Ovary (tissue), 7 donors: ENCODE measurements at regions not wholly inside any gene's neighbourhood (a gene's known extent, or its start where the extent isn't known, plus 50 kb on each side); places are given as distances from the start of the nearest gene placed in this dataset.

Source experiments
- DNase-seq, 5 donors: peaks; one replicate each; pipeline ENCODE4 v3.0.0-alpha.2; 2019 to 2020
- H3K27ac ChIP-seq, 2 donors: fragments of 200-600 bp; one replicate each; pipeline versions ENCODE4 v1.5.1 to v1.8.0; 2019 to 2022
- H3K27me3 ChIP-seq: fragments of 200-600 bp; one replicate; pipeline ENCODE4 v1.8.0; 2022
- H3K36me3 ChIP-seq: fragments of 200-600 bp; sonication (generic); one replicate; pipeline ENCODE4 v1.5.1; 2019
- H3K4me1 ChIP-seq: one replicate; pipeline ENCODE4 v1.8.1; 2013; ENCODE audit warnings: mild to moderate bottlenecking, moderate library complexity; ENCODE audit not compliant: insufficient read depth
- H3K4me3 ChIP-seq: fragments of 200-600 bp; sonication (generic); one replicate; pipeline ENCODE4 v1.5.1; 2017
- H3K9me3 ChIP-seq, 2 donors: fragments of 200-600 bp in 1 of 2; sonication (generic) in 1 of 2; one replicate each; pipeline versions ENCODE4 v1.5.1 to v1.8.1; 2013 to 2019; ENCODE audit warnings: mild to moderate bottlenecking in 1 of 2, moderate library complexity in 1 of 2
- EP300 ChIP-seq: sonication (generic); formaldehyde crosslinking; IDR thresholded peaks from one replicate; pipeline ENCODE4 v1.6.1; 2017; ENCODE audit warnings: antibody characterized with exemption
- POLR2A ChIP-seq: fragments of 450-650 bp; IDR thresholded peaks from one replicate; pipeline ENCODE4 v1.6.1; 2017; ENCODE audit warnings: antibody characterized with exemption, mild to moderate bottlenecking, moderate library complexity
- WGBS, 3 donors: extraction: QIAGEN DNeasy Blood & Tissue Kit in 1 of 3; methylation state at CpG; one replicate each; pipeline versions ENCODE4 v1.1.5 to v1.1.7; 2013 to 2017; 5-methylcytosine and 5-hydroxymethylcytosine counted together
- intact Hi-C, 4 donors: fragments of 100-400 bp; cut with DNase I; formaldehyde crosslinking; loops; one replicate each; pipeline versions ENCODE4 v1.11.0 to v1.15.1; 2022 to 2023
- TF ChIP-seq, protein P1 (sequence below), 3 donors: fragments of 450-650 bp in 2 of 3; fragments of 200-600 bp in 1 of 3; IDR thresholded peaks; one replicate each; pipeline versions ENCODE4 v1.5.1 to v1.8.0; 2016 to 2022; ENCODE audit warnings: antibody characterized with exemption in 3 of 3, mild to moderate bottlenecking in 1 of 3
- donor health status: DM: no; HTN: no; CAD: no; lungs with moderate emphysema.
- donor health status: DM: no; HTN: no; CAD: no.
- donor health status: Bipolar disorder and iron deficiency.
- donor health status: DM: no; HTN: no; CAD: no.
- donor health status: DM: yes; HTN: yes; CAD: no.

DNA sequence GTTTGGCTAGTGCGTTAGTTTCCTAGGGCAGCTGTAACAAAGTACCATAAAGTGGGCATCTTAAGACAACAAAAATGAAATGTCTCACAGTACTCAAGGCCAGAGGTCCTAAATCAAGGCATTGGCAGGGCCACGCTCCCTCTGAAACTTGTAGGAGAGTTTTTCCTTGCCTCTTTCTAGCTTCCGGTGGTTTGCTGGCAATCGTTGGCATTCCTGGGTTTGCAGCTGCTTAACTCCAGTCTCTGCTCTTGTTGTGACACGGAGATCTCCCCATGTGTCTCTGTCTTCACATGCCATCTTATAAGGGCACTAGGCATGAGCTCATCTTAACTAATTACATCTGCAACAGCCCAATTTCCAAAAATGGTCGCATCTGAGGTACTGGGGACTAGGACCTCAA lies 362.0 kb upstream of the BOD1L1 start:
- WGBS, 3 donors = 64 to 70% (median 67%) methylated on average over 6 of the region's 6 CpGs
- Histone ChIP-seq H3K36me3 (no peaks in the 10 kb centered on the region), H3K9me3 (no peaks in the 10 kb centered on the region), H3K27me3 (no peaks in the 10 kb centered on the region), H3K4me1 (no peaks in the 10 kb centered on the region), H3K27ac (no peak overlapping the region), H3K4me3 (no peak overlapping the region)
- DNase-seq = no peak
- intact Hi-C loops = no loop called here
- no peak for TF ChIP-seq EP300
- TF ChIP-seq, protein P1, sequence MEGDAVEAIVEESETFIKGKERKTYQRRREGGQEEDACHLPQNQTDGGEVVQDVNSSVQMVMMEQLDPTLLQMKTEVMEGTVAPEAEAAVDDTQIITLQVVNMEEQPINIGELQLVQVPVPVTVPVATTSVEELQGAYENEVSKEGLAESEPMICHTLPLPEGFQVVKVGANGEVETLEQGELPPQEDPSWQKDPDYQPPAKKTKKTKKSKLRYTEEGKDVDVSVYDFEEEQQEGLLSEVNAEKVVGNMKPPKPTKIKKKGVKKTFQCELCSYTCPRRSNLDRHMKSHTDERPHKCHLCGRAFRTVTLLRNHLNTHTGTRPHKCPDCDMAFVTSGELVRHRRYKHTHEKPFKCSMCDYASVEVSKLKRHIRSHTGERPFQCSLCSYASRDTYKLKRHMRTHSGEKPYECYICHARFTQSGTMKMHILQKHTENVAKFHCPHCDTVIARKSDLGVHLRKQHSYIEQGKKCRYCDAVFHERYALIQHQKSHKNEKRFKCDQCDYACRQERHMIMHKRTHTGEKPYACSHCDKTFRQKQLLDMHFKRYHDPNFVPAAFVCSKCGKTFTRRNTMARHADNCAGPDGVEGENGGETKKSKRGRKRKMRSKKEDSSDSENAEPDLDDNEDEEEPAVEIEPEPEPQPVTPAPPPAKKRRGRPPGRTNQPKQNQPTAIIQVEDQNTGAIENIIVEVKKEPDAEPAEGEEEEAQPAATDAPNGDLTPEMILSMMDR (IDR thresholded peaks at IDR 0.05) = no peak
- TF ChIP-seq POLR2A = no peak

DNA sequence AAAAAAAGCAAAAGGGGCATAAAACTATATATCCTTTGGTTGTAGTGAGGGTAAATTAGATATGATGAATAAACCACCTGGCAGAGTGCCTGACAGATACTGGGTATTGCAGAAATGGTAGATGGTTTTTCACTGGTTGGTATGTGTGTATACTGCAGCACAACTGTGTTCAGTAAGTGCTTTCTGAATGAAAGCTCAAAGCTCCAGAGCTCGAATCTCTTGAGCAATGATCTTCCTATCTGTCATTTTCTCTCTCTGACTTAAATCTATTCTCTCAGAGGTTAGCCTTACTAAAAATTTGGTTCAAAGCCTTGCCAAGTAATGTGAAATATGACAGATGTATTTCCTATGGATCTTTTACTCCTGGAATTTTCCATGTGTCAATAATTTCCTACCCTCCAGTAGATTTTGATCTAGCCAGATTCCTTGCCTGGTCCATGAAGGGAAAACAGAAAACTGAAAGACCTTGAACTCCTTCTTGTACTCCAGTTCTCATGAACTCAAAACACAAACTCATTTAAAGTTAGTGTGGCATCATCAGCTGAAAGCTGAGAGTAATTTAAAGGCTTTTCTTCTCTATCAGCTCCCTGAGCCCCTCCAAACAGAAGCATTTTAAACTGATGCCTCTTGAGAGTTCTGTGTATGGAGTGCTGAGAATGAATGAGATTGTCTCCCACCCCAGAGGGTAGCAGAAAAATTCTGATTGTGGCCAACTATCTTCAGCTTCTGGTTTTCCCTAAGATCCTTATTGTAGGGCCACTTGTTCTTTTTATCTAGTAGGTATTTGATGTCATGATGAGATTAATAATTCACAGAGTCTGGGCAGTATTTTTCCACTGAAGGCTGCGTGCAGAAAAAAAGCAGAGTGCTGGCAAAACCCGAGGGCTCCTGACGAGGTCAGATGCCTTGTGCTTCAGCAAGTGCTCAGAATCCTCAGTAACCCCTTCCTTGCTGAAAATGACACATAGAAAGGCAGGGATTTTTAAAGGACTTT lies 363.4 kb upstream of the BOD1L1 start:
- intact Hi-C loops = no loop called here
- DNase-seq = no peak
- no peaks in the 10 kb centered on the region for H3K9me3 ChIP-seq
- no peak for TF ChIP-seq POLR2A
- TF ChIP-seq, protein P1 (IDR thresholded peaks at IDR 0.05) = no peak
- TF ChIP-seq EP300 = no peak
- no peaks in the 10 kb centered on the region for H3K27me3 ChIP-seq
- H3K27ac ChIP-seq = no peak overlapping the region
- no peaks in the 10 kb centered on the region for H3K4me1 ChIP-seq
- H3K4me3 ChIP-seq = no peak overlapping the region
- H3K36me3 ChIP-seq = no peaks in the 10 kb centered on the region
- WGBS, 3 donors = 15 to 20% (median 16%) methylated on average over 4 of the region's 4 CpGs

DNA sequence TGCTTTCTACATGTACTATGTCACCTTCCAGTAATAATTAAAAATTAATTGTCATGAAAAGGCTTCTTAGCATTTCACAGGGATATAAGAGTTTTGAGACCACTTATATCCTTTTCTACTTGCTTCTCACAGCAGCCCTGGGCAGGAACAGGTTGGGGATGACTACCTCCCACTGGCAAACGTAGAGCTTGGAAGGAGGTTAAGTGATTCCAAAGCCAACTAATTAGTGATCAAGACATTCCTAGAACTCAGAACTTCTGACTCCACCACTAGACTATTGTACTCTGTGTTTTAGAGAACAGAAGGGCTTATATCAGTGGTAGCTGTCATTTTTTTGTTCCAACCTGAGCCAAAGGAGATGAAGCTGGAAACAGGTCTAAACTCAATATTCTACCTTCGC lies 364.5 kb upstream of the BOD1L1 start:
- intact Hi-C loops = no loop called here
- 75 to 87% (median 76%) methylated on average over 2 of the region's 2 CpGs for WGBS, 3 donors

GRCh38 chr4:13992975-13993520 lies 365.5 kb upstream of the BOD1L1 start:
- no peak for DNase-seq
- Histone ChIP-seq H3K27ac (no peak overlapping the region), H3K36me3 (no peaks in the 10 kb centered on the region), H3K4me1 (no peaks in the 10 kb centered on the region), H3K4me3 (no peak overlapping the region), H3K9me3 (no peaks in the 10 kb centered on the region), H3K27me3 (no peaks in the 10 kb centered on the region)
- no peak for TF ChIP-seq EP300
- no peak for TF ChIP-seq POLR2A
- intact Hi-C loops = no loop called here
- WGBS, 3 donors = 46 to 54% (median 53%) methylated on average over 1 of the region's 1 CpG

More for the DNA sequence above, 364.5 kb upstream of the BOD1L1 start:
- Histone ChIP-seq H3K9me3 (no peaks in the 10 kb centered on the region), H3K4me3 (no peak overlapping the region), H3K27ac (no peak overlapping the region), H3K36me3 (no peaks in the 10 kb centered on the region), H3K27me3 (no peaks in the 10 kb centered on the region), H3K4me1 (no peaks in the 10 kb centered on the region)
- TF ChIP-seq EP300 (no peak), POLR2A (no peak)
- TF ChIP-seq, protein P1 (IDR thresholded peaks at IDR 0.05) = no peak
- DNase-seq = no peak

GRCh38 chr4:13994016-13994415 lies 366.5 kb upstream of the BOD1L1 start:
- WGBS, 3 donors = 89 to 99% (median 93%) methylated on average over 2 of the region's 2 CpGs
- no peak overlapping the region for H3K27ac ChIP-seq
- DNase-seq = no peak
- TF ChIP-seq, protein P1 (IDR thresholded peaks at IDR 0.05) = no peak
- no peaks in the 10 kb centered on the region for H3K36me3 ChIP-seq
- no peak overlapping the region for H3K4me3 ChIP-seq
- H3K9me3 ChIP-seq = no peaks in the 10 kb centered on the region
- H3K27me3 ChIP-seq = no peaks in the 10 kb centered on the region
- H3K4me1 ChIP-seq = no peaks in the 10 kb centered on the region
- intact Hi-C loops = no loop called here
